Stimulated activated memory B cell treated with anti-CD40 and anti-IgM and Interleukin-4, amounts not matched to agents 10 μg/mL and 1 μg/mL and 100 μg/mL, for 72 hours (primary cell): ENCODE measurements at regions not wholly inside any gene's neighbourhood (a gene's known extent, or its start where the extent isn't known, plus 50 kb on each side); places are given as distances from the start of the nearest gene placed in this dataset.

Source experiments
- ATAC-seq: fragments of 150-1000 bp; cut with Tn5 transposase; 2 replicates; pipeline ENCODE4 v1.10.0; 2021
- H3K27ac Mint-ChIP-seq: one replicate; pipeline ENCODE4 v1.8.0; 2022; ENCODE audit warnings: mild to moderate bottlenecking, mixed read lengths
- H3K27me3 Mint-ChIP-seq: one replicate; pipeline ENCODE4 v1.8.0; 2022; ENCODE audit warnings: mixed read lengths
- H3K36me3 Mint-ChIP-seq: one replicate; pipeline ENCODE4 v1.8.0; 2022; ENCODE audit warnings: mixed read lengths
- H3K4me1 Mint-ChIP-seq: one replicate; pipeline ENCODE4 v1.8.0; 2022; ENCODE audit warnings: mixed read lengths
- H3K4me3 Mint-ChIP-seq: one replicate; pipeline ENCODE4 v1.8.0; 2022; ENCODE audit warnings: mild to moderate bottlenecking, moderate library complexity, mixed read lengths
- H3K9me3 Mint-ChIP-seq: one replicate; pipeline ENCODE4 v1.8.0; 2022; ENCODE audit warnings: mixed read lengths

GRCh38 chr18:64663086-64663485 lies 514.2 kb upstream of the LINC00305 start:
- no peaks in the 10 kb centered on the region for H3K9me3 Mint-ChIP-seq
- ATAC-seq = no peak
- no peaks in the 10 kb centered on the region for H3K36me3 Mint-ChIP-seq
- peaks cover 6% of the 10 kb centered on the region for H3K4me1 Mint-ChIP-seq
- H3K27me3 Mint-ChIP-seq = no peaks in the 10 kb centered on the region
- H3K27ac Mint-ChIP-seq = no peak overlapping the region
- no peak overlapping the region for H3K4me3 Mint-ChIP-seq

- Mint-ChIP-seq H3K9me3 (no peaks in the 10 kb centered on the region), H3K27ac (no peak overlapping the region), H3K36me3 (no peaks in the 10 kb centered on the region), H3K4me3 (no peak overlapping the region), H3K4me1 (peaks cover 6% of the 10 kb centered on the region), H3K27me3 (no peaks in the 10 kb centered on the region)
- no peak for ATAC-seq
Observed at GRCh38 chr18:64659196-64659595, 510.3 kb upstream of the LINC00305 start.

- no peaks in the 10 kb centered on the region for H3K36me3 Mint-ChIP-seq
- H3K27ac Mint-ChIP-seq = no peak overlapping the region
- H3K9me3 Mint-ChIP-seq = no peaks in the 10 kb centered on the region
- H3K27me3 Mint-ChIP-seq = no peaks in the 10 kb centered on the region
- H3K4me1 Mint-ChIP-seq = no peaks in the 10 kb centered on the region
- H3K4me3 Mint-ChIP-seq = no peak overlapping the region
- no peak for ATAC-seq
Observed at GRCh38 chr18:64653068-64653467, 504.2 kb upstream of the LINC00305 start.

- H3K4me1 Mint-ChIP-seq = no peaks in the 10 kb centered on the region
- H3K4me3 Mint-ChIP-seq = no peak overlapping the region
- peaks cover 8% of the 10 kb centered on the region for H3K9me3 Mint-ChIP-seq
- no peaks in the 10 kb centered on the region for H3K27me3 Mint-ChIP-seq
- H3K27ac Mint-ChIP-seq = no peak overlapping the region
- ATAC-seq = no peak
- no peaks in the 10 kb centered on the region for H3K36me3 Mint-ChIP-seq
Observed at GRCh38 chr18:64650068-64650467, 501.2 kb upstream of the LINC00305 start.

- no peak overlapping the region for H3K4me3 Mint-ChIP-seq
- no peaks in the 10 kb centered on the region for H3K4me1 Mint-ChIP-seq
- no peaks in the 10 kb centered on the region for H3K27me3 Mint-ChIP-seq
- H3K27ac Mint-ChIP-seq = no peak overlapping the region
- H3K9me3 Mint-ChIP-seq = peaks cover 8% of the 10 kb centered on the region
- peak; percentile 16 for ATAC-seq
- no peaks in the 10 kb centered on the region for H3K36me3 Mint-ChIP-seq
Observed at GRCh38 chr18:64645753-64646152, 496.9 kb upstream of the LINC00305 start.

GRCh38 chr18:64639536-64639935 lies 490.6 kb upstream of the LINC00305 start:
- Mint-ChIP-seq H3K9me3 (no peaks in the 10 kb centered on the region), H3K36me3 (no peaks in the 10 kb centered on the region), H3K4me3 (no peak overlapping the region), H3K27me3 (no peaks in the 10 kb centered on the region), H3K4me1 (no peaks in the 10 kb centered on the region), H3K27ac (no peak overlapping the region)
- no peak for ATAC-seq

GRCh38 chr18:64620971-64621560 lies 472.2 kb upstream of the LINC00305 start:
- Mint-ChIP-seq H3K4me1 (no peaks in the 10 kb centered on the region), H3K36me3 (no peaks in the 10 kb centered on the region), H3K9me3 (no peaks in the 10 kb centered on the region), H3K27ac (no peak overlapping the region), H3K27me3 (no peaks in the 10 kb centered on the region), H3K4me3 (no peak overlapping the region)
- ATAC-seq = no peak

GRCh38 chr18:64618390-64618789 lies 469.5 kb upstream of the LINC00305 start:
- Mint-ChIP-seq H3K27me3 (no peaks in the 10 kb centered on the region), H3K36me3 (no peaks in the 10 kb centered on the region), H3K9me3 (no peaks in the 10 kb centered on the region), H3K27ac (no peak overlapping the region), H3K4me3 (no peak overlapping the region), H3K4me1 (no peaks in the 10 kb centered on the region)
- peak; percentile 20 for ATAC-seq

GRCh38 chr18:64615021-64615420 lies 466.1 kb upstream of the LINC00305 start:
- Mint-ChIP-seq H3K27ac (no peak overlapping the region), H3K36me3 (no peaks in the 10 kb centered on the region), H3K4me3 (no peak overlapping the region), H3K4me1 (no peaks in the 10 kb centered on the region), H3K9me3 (no peaks in the 10 kb centered on the region), H3K27me3 (no peaks in the 10 kb centered on the region)
- no peak for ATAC-seq

GRCh38 chr18:64614446-64614845 lies 465.6 kb upstream of the LINC00305 start:
- Mint-ChIP-seq H3K4me1 (no peaks in the 10 kb centered on the region), H3K27ac (no peak overlapping the region)

GRCh38 chr18:64592246-64592645 lies 443.4 kb upstream of the LINC00305 start:
- Mint-ChIP-seq H3K27me3 (no peaks in the 10 kb centered on the region), H3K27ac (no peak overlapping the region), H3K9me3 (peaks cover 2% of the 10 kb centered on the region), H3K4me1 (no peaks in the 10 kb centered on the region), H3K36me3 (no peaks in the 10 kb centered on the region), H3K4me3 (no peak overlapping the region)
- ATAC-seq = no peak

More at GRCh38 chr18:64614446-64614845, 465.6 kb upstream of the LINC00305 start:
- Mint-ChIP-seq H3K9me3 (no peaks in the 10 kb centered on the region), H3K27me3 (no peaks in the 10 kb centered on the region), H3K4me3 (no peak overlapping the region), H3K36me3 (no peaks in the 10 kb centered on the region)
- no peak for ATAC-seq

GRCh38 chr18:64589000-64589399 lies 440.1 kb upstream of the LINC00305 start:
- no peaks in the 10 kb centered on the region for H3K4me1 Mint-ChIP-seq
- no peak overlapping the region for H3K27ac Mint-ChIP-seq
- ATAC-seq = no peak
- H3K36me3 Mint-ChIP-seq = no peaks in the 10 kb centered on the region
- no peaks in the 10 kb centered on the region for H3K9me3 Mint-ChIP-seq
- no peak overlapping the region for H3K4me3 Mint-ChIP-seq
- H3K27me3 Mint-ChIP-seq = no peaks in the 10 kb centered on the region

GRCh38 chr18:64566456-64566855 lies 417.6 kb upstream of the LINC00305 start:
- no peak overlapping the region for H3K27ac Mint-ChIP-seq
- no peak for ATAC-seq
- peaks cover 4% of the 10 kb centered on the region for H3K9me3 Mint-ChIP-seq
- no peaks in the 10 kb centered on the region for H3K36me3 Mint-ChIP-seq
- no peaks in the 10 kb centered on the region for H3K4me1 Mint-ChIP-seq
- no peaks in the 10 kb centered on the region for H3K27me3 Mint-ChIP-seq
- H3K4me3 Mint-ChIP-seq = no peak overlapping the region

- H3K27me3 Mint-ChIP-seq = no peaks in the 10 kb centered on the region
- peak; percentile 16 for ATAC-seq
- peaks cover 4% of the 10 kb centered on the region for H3K9me3 Mint-ChIP-seq
- H3K4me1 Mint-ChIP-seq = no peaks in the 10 kb centered on the region
- no peak overlapping the region for H3K4me3 Mint-ChIP-seq
- no peak overlapping the region for H3K27ac Mint-ChIP-seq
- no peaks in the 10 kb centered on the region for H3K36me3 Mint-ChIP-seq
Observed at GRCh38 chr18:64562651-64563050, 413.8 kb upstream of the LINC00305 start.

GRCh38 chr18:64546451-64546850 lies 397.6 kb upstream of the LINC00305 start:
- no peak overlapping the region for H3K4me3 Mint-ChIP-seq
- H3K36me3 Mint-ChIP-seq = no peaks in the 10 kb centered on the region

GRCh38 chr18:64539847-64540246 lies 391.0 kb upstream of the LINC00305 start:
- no peak overlapping the region for H3K27ac Mint-ChIP-seq
- H3K36me3 Mint-ChIP-seq = no peaks in the 10 kb centered on the region
- no peak overlapping the region for H3K4me3 Mint-ChIP-seq
- peak; percentile 80 for ATAC-seq
- no peaks in the 10 kb centered on the region for H3K9me3 Mint-ChIP-seq
- H3K4me1 Mint-ChIP-seq = peaks cover 8% of the 10 kb centered on the region
- H3K27me3 Mint-ChIP-seq = no peaks in the 10 kb centered on the region

More at GRCh38 chr18:64546451-64546850, 397.6 kb upstream of the LINC00305 start:
- Mint-ChIP-seq H3K9me3 (peaks cover 2% of the 10 kb centered on the region), H3K4me1 (peaks cover 6% of the 10 kb centered on the region), H3K27me3 (no peaks in the 10 kb centered on the region), H3K27ac (no peak overlapping the region)
- no peak for ATAC-seq

GRCh38 chr18:64528646-64529045 lies 379.8 kb upstream of the LINC00305 start:
- ATAC-seq = no peak
- Mint-ChIP-seq H3K36me3 (no peaks in the 10 kb centered on the region), H3K9me3 (no peaks in the 10 kb centered on the region), H3K27me3 (no peaks in the 10 kb centered on the region), H3K4me3 (no peak overlapping the region), H3K27ac (no peak overlapping the region), H3K4me1 (no peaks in the 10 kb centered on the region)
